HepG2 (cell line): ENCODE measurements at regions not wholly inside any gene's neighbourhood (a gene's known extent, or its start where the extent isn't known, plus 50 kb on each side); places are given as distances from the start of the nearest gene placed in this dataset.

Source experiments
- ATAC-seq: fragments of 200-7000 bp; cut with Tn5 transposase; 3 replicates; pipeline ENCODE4 v1.9.1; 2020; ENCODE audit warnings: mild to moderate bottlenecking, moderate library complexity
- BruUV-seq: library from RNA; stranded (reverse); fragments of 400-500 nt; replicated peaks from 2 replicates; lab custom pipeline; 2021; lab: Mats Ljungman, UMichigan
- CTCF ChIA-PET: fragments of 300-600 bp; formaldehyde crosslinking; extraction: SDS; loops from one replicate; lab custom pipeline; 2021; ENCODE audit warnings: low total read pairs, inconsistent platforms, low intra/inter-chr PET ratio; lab: Yijun Ruan, JAX
- POLR2A ChIA-PET: fragments of 350-600 bp; sonication (Branson Sonifier 250); formaldehyde crosslinking; loops from one replicate; lab custom pipeline; 2020; ENCODE audit warnings: antibody characterized with exemption, inconsistent platforms; lab: Yijun Ruan, JAX
- DNase-seq: peaks from one replicate; pipeline ENCODE4 v3.0.0-alpha.2; 2015; ENCODE audit warnings: low spot score
- FAIRE-seq: peaks from 3 replicates; lab custom pipeline; 2011; peaks lifted over from hg19 to GRCh38; lab: Jason Lieb, UNC
- H2AFZ ChIP-seq: one replicate; pipeline ENCODE4 v1.6.1; 2011; ENCODE audit warnings: low read length, inconsistent platforms
- H3K27ac ChIP-seq: fragments of 300-600 bp; 3 replicates; pipeline ENCODE4 v1.8.0; 2011; ENCODE audit warnings: mixed run types, mild to moderate bottlenecking, mixed read lengths, low read length, inconsistent platforms; ENCODE audit not compliant: insufficient read depth; ENCODE audit errors: extremely low read length
- H3K27me3 ChIP-seq, 2 experiments: fragments of 200-600 bp in 1 of 2; 2 replicates in 1 of 2; 3 replicates in 1 of 2; pipeline versions ENCODE4 v1.6.0 to v1.8.0; 2011; ENCODE audit warnings: low read length in 2 of 2, mild to moderate bottlenecking in 2 of 2, moderate library complexity in 2 of 2, inconsistent platforms in 1 of 2; ENCODE audit not compliant: insufficient read depth in 2 of 2, control insufficient read depth in 1 of 2
- H3K36me3 ChIP-seq, 2 experiments: fragments of 200-600 bp in 1 of 2; replicated peaks in 1 of 2; 2 replicates in 1 of 2; 3 replicates in 1 of 2; pipeline versions ENCODE4 v1.5.1 to v1.8.0; 2011; ENCODE audit warnings: low read length in 2 of 2, inconsistent platforms in 1 of 2; ENCODE audit not compliant: insufficient read depth in 2 of 2, control insufficient read depth in 1 of 2
- H3K4me1 ChIP-seq: 2 replicates; pipeline ENCODE4 v1.5.1; 2012; ENCODE audit warnings: low read length, inconsistent platforms; ENCODE audit not compliant: insufficient read depth
- H3K4me2 ChIP-seq: 2 replicates; pipeline ENCODE4 v1.6.0; 2011; ENCODE audit warnings: low read depth, low read length, inconsistent platforms
- H3K4me3 ChIP-seq, 3 experiments: fragments of 200-600 bp in 1 of 3; sonication (generic), shearing (Covaris generic) in 1 of 3; replicated peaks in 1 of 3; 2 replicates each; pipeline ENCODE4 v1.5.1; 2011 to 2016; ENCODE audit warnings: low read length in 3 of 3, inconsistent platforms in 2 of 3, low read depth in 2 of 3, mild to moderate bottlenecking in 2 of 3, control low read depth in 1 of 3, mixed read lengths in 1 of 3; ENCODE audit not compliant: insufficient read depth in 1 of 3
- H3K79me2 ChIP-seq: one replicate; pipeline ENCODE4 v1.6.1; 2011; ENCODE audit warnings: low read length, inconsistent platforms; ENCODE audit not compliant: insufficient read depth
- H3K9ac ChIP-seq: 2 replicates; pipeline ENCODE4 v1.6.0; 2011; ENCODE audit warnings: mild to moderate bottlenecking, low read depth, low read length, inconsistent platforms; ENCODE audit not compliant: insufficient read depth
- H3K9me3 ChIP-seq: 2 replicates; pipeline ENCODE4 v1.5.1; 2012; ENCODE audit warnings: mild to moderate bottlenecking, low read length
- H4K20me1 ChIP-seq: 2 replicates; pipeline ENCODE4 v1.6.0; 2011; ENCODE audit warnings: inconsistent platforms, mild to moderate bottlenecking, low read length, moderate library complexity; ENCODE audit not compliant: insufficient read depth
- FIP1L1 ChIP-seq: fragments of 200-400 bp; formaldehyde crosslinking; IDR thresholded peaks from 2 replicates; pipeline ENCODE4 v1.6.1; 2018; ENCODE audit warnings: low read depth, mild to moderate bottlenecking, low read length, moderate library complexity, borderline replicate concordance; ENCODE audit not compliant: insufficient read depth
- NBN ChIP-seq: fragments of 450-650 bp; conservative IDR thresholded peaks from 2 replicates; pipeline ENCODE4 v1.6.1; 2017
- PCBP2 ChIP-seq: fragments of 200-400 bp; formaldehyde crosslinking; optimal IDR thresholded peaks from 2 replicates; pipeline ENCODE3; 2018; ENCODE audit warnings: low read length, low read depth; ENCODE audit not compliant: poor library complexity, severe bottlenecking
- RAD51 ChIP-seq: fragments of 450-650 bp; IDR thresholded peaks from 2 replicates; pipeline ENCODE4 v1.6.1; 2016; ENCODE audit warnings: borderline replicate concordance
- REXO4 ChIP-seq: sonication (generic); formaldehyde crosslinking; IDR thresholded peaks from 2 replicates; pipeline ENCODE4 v1.8.0; 2022; ENCODE audit warnings: missing genetic modification reagents, mild to moderate bottlenecking, borderline replicate concordance
- SKIL ChIP-seq: sonication (generic); formaldehyde crosslinking; IDR thresholded peaks from 2 replicates; pipeline ENCODE4 v1.8.0; 2022; ENCODE audit warnings: missing genetic modification reagents, mild to moderate bottlenecking, moderate library complexity, borderline replicate concordance
- SP140L ChIP-seq: sonication (generic); formaldehyde crosslinking; IDR thresholded peaks from 2 replicates; pipeline ENCODE4 v1.4.0; 2020; ENCODE audit warnings: missing genetic modification reagents, borderline replicate concordance
- STAG1 ChIP-seq: sonication (generic); formaldehyde crosslinking; IDR thresholded peaks from 2 replicates; pipeline ENCODE4 v1.4.0; 2020; ENCODE audit warnings: missing genetic modification reagents
- TEAD3 ChIP-seq: optimal IDR thresholded peaks from 2 replicates; pipeline ENCODE3; 2016; ENCODE audit warnings: borderline replicate concordance
- TSC22D2 ChIP-seq: sonication (generic); formaldehyde crosslinking; IDR thresholded peaks from 2 replicates; pipeline ENCODE4 v1.5.1; 2020; ENCODE audit warnings: missing genetic modification reagents, mild to moderate bottlenecking, borderline replicate concordance
- ZMYM2 ChIP-seq: sonication (generic); formaldehyde crosslinking; IDR thresholded peaks from 2 replicates; pipeline ENCODE4 v1.8.0; 2022; ENCODE audit warnings: mild to moderate bottlenecking, missing genetic modification reagents
- ZNF234 ChIP-seq: sonication (generic); formaldehyde crosslinking; conservative IDR thresholded peaks from 2 replicates; pipeline ENCODE4 v1.5.1; 2020; ENCODE audit warnings: mild to moderate bottlenecking, missing genetic modification reagents
- ZNF274 ChIP-seq: sonication (generic); formaldehyde crosslinking; IDR thresholded peaks from 2 replicates; pipeline ENCODE4 v1.5.1; 2020; ENCODE audit warnings: mild to moderate bottlenecking, missing genetic modification reagents
- ZNF292 ChIP-seq: sonication (generic); formaldehyde crosslinking; IDR thresholded peaks from 2 replicates; pipeline ENCODE4 v1.8.1; 2022; ENCODE audit warnings: mild to moderate bottlenecking, low read depth, missing genetic modification reagents, borderline replicate concordance
- ZNF496 ChIP-seq: sonication (generic); formaldehyde crosslinking; IDR thresholded peaks from 2 replicates; pipeline ENCODE4 v1.8.1; 2023; ENCODE audit warnings: mild to moderate bottlenecking, moderate library complexity, missing genetic modification reagents; ENCODE audit not compliant: insufficient replicate concordance
- ZNF546 ChIP-seq: sonication (generic); formaldehyde crosslinking; conservative IDR thresholded peaks from 2 replicates; pipeline ENCODE4 v1.8.1; 2023; ENCODE audit warnings: mild to moderate bottlenecking, missing genetic modification reagents
- ZNF576 ChIP-seq: sonication (generic); formaldehyde crosslinking; IDR thresholded peaks from 2 replicates; pipeline ENCODE4 v1.4.0; 2020; ENCODE audit warnings: mild to moderate bottlenecking, missing genetic modification reagents
- ZNF577 ChIP-seq: sonication (generic); formaldehyde crosslinking; IDR thresholded peaks from 2 replicates; pipeline ENCODE4 v1.4.0; 2020; ENCODE audit warnings: mild to moderate bottlenecking, low read depth, missing genetic modification reagents, borderline replicate concordance
- ZNF589 ChIP-seq: sonication (generic); formaldehyde crosslinking; conservative IDR thresholded peaks from 2 replicates; pipeline ENCODE4 v1.8.0; 2022; ENCODE audit warnings: mild to moderate bottlenecking, moderate library complexity, missing genetic modification reagents
- ZNF616 ChIP-seq: sonication (generic); formaldehyde crosslinking; IDR thresholded peaks from 2 replicates; pipeline ENCODE4 v1.5.0; 2020; ENCODE audit warnings: low read depth, mild to moderate bottlenecking, missing genetic modification reagents
- ZNF749 ChIP-seq: sonication (generic); formaldehyde crosslinking; IDR thresholded peaks from 2 replicates; pipeline ENCODE4 v1.8.0; 2022; ENCODE audit warnings: mild to moderate bottlenecking, missing genetic modification reagents, moderate library complexity, borderline replicate concordance
- ZNF772 ChIP-seq: sonication (generic); formaldehyde crosslinking; IDR thresholded peaks from 2 replicates; pipeline ENCODE4 v1.5.0; 2020; ENCODE audit warnings: mild to moderate bottlenecking, missing genetic modification reagents
- ZNF839 ChIP-seq: sonication (generic); formaldehyde crosslinking; IDR thresholded peaks from 2 replicates; pipeline ENCODE4 v1.4.0; 2020; ENCODE audit warnings: missing genetic modification reagents, mild to moderate bottlenecking, borderline replicate concordance
- WGBS: methylation state at CpG from one replicate; pipeline ENCODE4 v1.1.6; 2017; ENCODE audit warnings: low lambda C conversion rate; 5-methylcytosine and 5-hydroxymethylcytosine counted together
- in situ Hi-C: cut with HindIII; loops from 2 replicates; pipeline ENCODE4 v1.10.0; 2017; ENCODE audit warnings: low pct_unique_long_range_greater_than_20kb; ENCODE audit not compliant: extremely low pct_ligation_motif_present
- intact Hi-C: fragments of 100-400 bp; cut with micrococcal nuclease; formaldehyde crosslinking; loops from one replicate; pipeline ENCODE4 v1.10.0; 2022; ENCODE audit not compliant: unreplicated experiment
- TF ChIP-seq, protein P1 (sequence below): IDR thresholded peaks from 2 replicates; pipeline ENCODE4 v1.6.1; 2016; ENCODE audit warnings: missing compliant biosample characterization, missing genetic modification reagents, borderline replicate concordance

- no peak for FAIRE-seq
- CTCF ChIA-PET, result no interaction called here
Observed at GRCh38 chr9:78112406-78112805, 80.8 kb upstream of the GNAQ start.

GRCh38 chr9:78112004-78112403, 80.4 kb upstream of the GNAQ start:
- H3K27me3 ChIP-seq, result peaks cover 0 to 3% of the 10 kb centered on the region in 2 experiments; a peak in 1 of 5 replicates
- H2AFZ ChIP-seq, result no peak overlapping the region
- H3K36me3 ChIP-seq, result no peaks in the 10 kb centered on the region
- BruUV-seq, result no TSS peak
- no peak for FAIRE-seq
- no peaks in the 10 kb centered on the region for H3K9me3 ChIP-seq
- ChIA-PET POLR2A (no interaction called here), CTCF (no interaction called here)
- DNase-seq, result no peak
- H3K9ac ChIP-seq, result no peak overlapping the region
- ATAC-seq, result no peak
- H3K4me1 ChIP-seq, result no peaks in the 10 kb centered on the region
- WGBS, result 13% methylated on average over 3 of the region's 3 CpGs
- no peak overlapping the region for H3K4me3 ChIP-seq
- intact Hi-C loops, result no loop called here
- no peaks in the 10 kb centered on the region for H4K20me1 ChIP-seq
- no peak overlapping the region for H3K27ac ChIP-seq
- H3K79me2 ChIP-seq, result no peaks in the 10 kb centered on the region
- H3K4me2 ChIP-seq, result no peak overlapping the region
- in situ Hi-C loops, result loop anchor here (25.0 kb wide), 1 partner anchor 650 kb away; no protein-coding TSS in a partner anchor
- TF ChIP-seq ZNF274 (CRISPR knock-in tag) (no peak), ZNF839 (CRISPR knock-in tag) (no peak), ZNF616 (CRISPR knock-in tag) (no peak), TSC22D2 (CRISPR knock-in tag) (no peak), PCBP2 (no peak), FIP1L1 (no peak), STAG1 (CRISPR knock-in tag) (no peak), RAD51 (no peak), SKIL (CRISPR knock-in tag) (no peak)
- TF ChIP-seq, protein P1, sequence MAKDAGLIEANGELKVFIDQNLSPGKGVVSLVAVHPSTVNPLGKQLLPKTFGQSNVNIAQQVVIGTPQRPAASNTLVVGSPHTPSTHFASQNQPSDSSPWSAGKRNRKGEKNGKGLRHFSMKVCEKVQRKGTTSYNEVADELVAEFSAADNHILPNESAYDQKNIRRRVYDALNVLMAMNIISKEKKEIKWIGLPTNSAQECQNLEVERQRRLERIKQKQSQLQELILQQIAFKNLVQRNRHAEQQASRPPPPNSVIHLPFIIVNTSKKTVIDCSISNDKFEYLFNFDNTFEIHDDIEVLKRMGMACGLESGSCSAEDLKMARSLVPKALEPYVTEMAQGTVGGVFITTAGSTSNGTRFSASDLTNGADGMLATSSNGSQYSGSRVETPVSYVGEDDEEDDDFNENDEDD (CRISPR knock-in tag), result no peak

More at GRCh38 chr9:78112406-78112805, 80.8 kb upstream of the GNAQ start:
- Histone ChIP-seq H3K9me3 (no peaks in the 10 kb centered on the region), H3K4me1 (no peaks in the 10 kb centered on the region), H3K27me3 (peaks cover 0 to 3% of the 10 kb centered on the region in 2 experiments; a peak in 1 of 5 replicates), H3K9ac (no peak overlapping the region), H2AFZ (no peak overlapping the region), H3K36me3 (no peaks in the 10 kb centered on the region), H3K27ac (no peak overlapping the region), H4K20me1 (no peaks in the 10 kb centered on the region), H3K4me2 (no peak overlapping the region), H3K79me2 (no peaks in the 10 kb centered on the region), H3K4me3 (no peak overlapping the region)
- intact Hi-C loops, result no loop called here
- in situ Hi-C loops, result loop anchor here (25.0 kb wide), 1 partner anchor 650 kb away; no protein-coding TSS in a partner anchor
- DNase-seq, result no peak
- POLR2A ChIA-PET, result no interaction called here
- no peak for ATAC-seq
- 28% methylated on average over 3 of the region's 3 CpGs for WGBS
- no TSS peak for BruUV-seq
- TF ChIP-seq ZNF576 (CRISPR knock-in tag) (no peak), ZNF292 (CRISPR knock-in tag) (no peak), ZNF234 (CRISPR knock-in tag) (no peak), SP140L (CRISPR knock-in tag) (no peak), REXO4 (CRISPR knock-in tag) (no peak), ZMYM2 (CRISPR knock-in tag) (no peak), ZNF577 (CRISPR knock-in tag) (no peak), ZNF496 (CRISPR knock-in tag) (no peak), ZNF772 (CRISPR knock-in tag) (no peak), NBN (no peak), ZNF749 (CRISPR knock-in tag) (no peak), ZNF589 (CRISPR knock-in tag) (no peak), TEAD3 (CRISPR knock-in tag) (no peak), ZNF546 (CRISPR knock-in tag) (no peak)
